HepG2 (cell line): ENCODE measurements at regions not wholly inside any gene's neighbourhood (a gene's known extent, or its start where the extent isn't known, plus 50 kb on each side); places are given as distances from the start of the nearest gene placed in this dataset.

ENCODE experiments used
- ATF3 ChIP-seq: sonication (generic); formaldehyde crosslinking; IDR thresholded peaks from 2 replicates; pipeline ENCODE4 v1.4.0; 2020; ENCODE audit warnings: missing genetic modification reagents
- BRCA1 ChIP-seq: sonication (generic); formaldehyde crosslinking; IDR thresholded peaks from 2 replicates; pipeline ENCODE4 v1.4.0; 2020; ENCODE audit warnings: missing genetic modification reagents
- CHD4 ChIP-seq: fragments of 200-600 bp; sonication (generic); IDR thresholded peaks from 2 replicates; pipeline ENCODE4 v1.7.0; 2017; ENCODE audit warnings: mild to moderate bottlenecking, low read length, borderline replicate concordance
- CTCF ChIP-seq: sonication (generic); formaldehyde crosslinking; IDR thresholded peaks from 2 replicates; pipeline ENCODE4 v1.5.0; 2020; ENCODE audit warnings: mild to moderate bottlenecking, missing genetic modification reagents, moderate library complexity
- GFI1 ChIP-seq: sonication (generic); formaldehyde crosslinking; IDR thresholded peaks from 2 replicates; pipeline ENCODE4 v1.5.0; 2020; ENCODE audit warnings: missing genetic modification reagents, mild to moderate bottlenecking, borderline replicate concordance
- POGK ChIP-seq: sonication (generic); formaldehyde crosslinking; conservative IDR thresholded peaks from 2 replicates; pipeline ENCODE4 v1.8.0; 2022; ENCODE audit warnings: mild to moderate bottlenecking, moderate library complexity, missing genetic modification reagents
- STAG1 ChIP-seq: sonication (generic); formaldehyde crosslinking; IDR thresholded peaks from 2 replicates; pipeline ENCODE4 v1.4.0; 2020; ENCODE audit warnings: missing genetic modification reagents
- TERF1 ChIP-seq: sonication (generic); formaldehyde crosslinking; IDR thresholded peaks from 2 replicates; pipeline ENCODE4 v1.8.0; 2022; ENCODE audit warnings: mild to moderate bottlenecking, missing genetic modification reagents, moderate library complexity
- TIGD3 ChIP-seq: sonication (generic); formaldehyde crosslinking; IDR thresholded peaks from 2 replicates; pipeline ENCODE4 v1.5.1; 2020; ENCODE audit warnings: mild to moderate bottlenecking, missing genetic modification reagents, borderline replicate concordance
- ZBTB20 ChIP-seq: sonication (generic); formaldehyde crosslinking; IDR thresholded peaks from 2 replicates; pipeline ENCODE4 v1.8.1; 2023; ENCODE audit warnings: missing genetic modification reagents, low read depth, mild to moderate bottlenecking, borderline replicate concordance
- ZNF275 ChIP-seq: sonication (generic); formaldehyde crosslinking; IDR thresholded peaks from 2 replicates; pipeline ENCODE4 v1.8.0; 2022; ENCODE audit warnings: missing genetic modification reagents, mild to moderate bottlenecking, inconsistent platforms, borderline replicate concordance
- ZNF335 ChIP-seq: sonication (generic); formaldehyde crosslinking; IDR thresholded peaks from 2 replicates; pipeline ENCODE4 v1.4.0; 2020; ENCODE audit warnings: missing genetic modification reagents

- TF ChIP-seq CTCF (CRISPR knock-in tag) (no peak), STAG1 (CRISPR knock-in tag) (no peak), TERF1 (CRISPR knock-in tag) (no peak), ZNF335 (CRISPR knock-in tag) (no peak), TIGD3 (CRISPR knock-in tag) (no peak), CHD4 (no peak), ZBTB20 (CRISPR knock-in tag) (no peak), POGK (CRISPR knock-in tag) (no peak), ATF3 (CRISPR knock-in tag) (no peak), GFI1 (CRISPR knock-in tag) (no peak), BRCA1 (no peak), ZNF275 (CRISPR knock-in tag) (no peak)
These were observed 1736.6 kb downstream of the EFNA5 start for GRCh38 chr5:105934171-105934570.
